BE2C (cell line): ENCODE measurements at regions not wholly inside any gene's neighbourhood (a gene's known extent, or its start where the extent isn't known, plus 50 kb on each side); places are given as distances from the start of the nearest gene placed in this dataset.

Experiments
- DNase-seq: peaks from one replicate; pipeline ENCODE4 v3.0.0-alpha.2; 2020
- H3K27me3 ChIP-seq: fragments of 250-450 bp; sonication (Bioruptor Pico); 2 replicates; pipeline ENCODE4 v1.5.1; 2020; ENCODE audit warnings: mild to moderate bottlenecking
- H3K36me3 ChIP-seq: fragments of 250-450 bp; sonication (Bioruptor Pico); 2 replicates; pipeline ENCODE4 v1.5.1; 2020; ENCODE audit warnings: mild to moderate bottlenecking
- H3K4me1 ChIP-seq: fragments of 250-450 bp; sonication (Bioruptor Pico); 2 replicates; pipeline ENCODE4 v1.5.1; 2020
- H3K4me3 ChIP-seq: 2 replicates; pipeline ENCODE4 v1.5.1; 2011; ENCODE audit warnings: low read depth, low read length
- H3K9me3 ChIP-seq: fragments of 250-450 bp; sonication (Bioruptor Pico); 2 replicates; pipeline ENCODE4 v1.5.1; 2020
- TF ChIP-seq, protein P1 (sequence below): IDR thresholded peaks from 2 replicates; pipeline ENCODE4 v1.5.1; 2012; ENCODE audit warnings: mild to moderate bottlenecking, low read depth, low read length

DNA sequence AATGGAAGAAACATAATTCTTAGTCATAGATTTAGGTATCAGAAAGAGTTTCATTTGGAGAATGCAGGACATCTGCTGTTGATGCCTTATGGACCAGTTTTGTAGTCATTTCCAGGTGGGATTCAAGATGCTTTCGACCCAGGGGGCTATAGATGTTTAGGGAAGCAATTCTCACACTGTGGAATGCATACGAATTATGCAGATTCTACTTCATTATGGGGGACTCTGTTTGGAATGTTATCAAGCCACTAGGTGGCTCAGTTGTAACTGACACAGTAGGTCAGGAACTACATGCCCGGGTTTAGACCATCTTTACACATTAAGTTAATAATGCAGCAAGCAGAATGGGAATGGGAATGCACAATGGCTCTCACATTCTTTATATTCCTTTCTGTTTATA is 1359.8 kb downstream of the ZPLD1 start:
- Histone ChIP-seq H3K36me3 (no peaks in the 10 kb centered on the region), H3K9me3 (no peaks in the 10 kb centered on the region), H3K4me3 (no peak overlapping the region), H3K4me1 (peaks cover 8% of the 10 kb centered on the region), H3K27me3 (no peaks in the 10 kb centered on the region)
- peak; percentile 18 for DNase-seq
- TF ChIP-seq, protein P1, sequence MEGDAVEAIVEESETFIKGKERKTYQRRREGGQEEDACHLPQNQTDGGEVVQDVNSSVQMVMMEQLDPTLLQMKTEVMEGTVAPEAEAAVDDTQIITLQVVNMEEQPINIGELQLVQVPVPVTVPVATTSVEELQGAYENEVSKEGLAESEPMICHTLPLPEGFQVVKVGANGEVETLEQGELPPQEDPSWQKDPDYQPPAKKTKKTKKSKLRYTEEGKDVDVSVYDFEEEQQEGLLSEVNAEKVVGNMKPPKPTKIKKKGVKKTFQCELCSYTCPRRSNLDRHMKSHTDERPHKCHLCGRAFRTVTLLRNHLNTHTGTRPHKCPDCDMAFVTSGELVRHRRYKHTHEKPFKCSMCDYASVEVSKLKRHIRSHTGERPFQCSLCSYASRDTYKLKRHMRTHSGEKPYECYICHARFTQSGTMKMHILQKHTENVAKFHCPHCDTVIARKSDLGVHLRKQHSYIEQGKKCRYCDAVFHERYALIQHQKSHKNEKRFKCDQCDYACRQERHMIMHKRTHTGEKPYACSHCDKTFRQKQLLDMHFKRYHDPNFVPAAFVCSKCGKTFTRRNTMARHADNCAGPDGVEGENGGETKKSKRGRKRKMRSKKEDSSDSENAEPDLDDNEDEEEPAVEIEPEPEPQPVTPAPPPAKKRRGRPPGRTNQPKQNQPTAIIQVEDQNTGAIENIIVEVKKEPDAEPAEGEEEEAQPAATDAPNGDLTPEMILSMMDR, result peak; percentile 74

DNA sequence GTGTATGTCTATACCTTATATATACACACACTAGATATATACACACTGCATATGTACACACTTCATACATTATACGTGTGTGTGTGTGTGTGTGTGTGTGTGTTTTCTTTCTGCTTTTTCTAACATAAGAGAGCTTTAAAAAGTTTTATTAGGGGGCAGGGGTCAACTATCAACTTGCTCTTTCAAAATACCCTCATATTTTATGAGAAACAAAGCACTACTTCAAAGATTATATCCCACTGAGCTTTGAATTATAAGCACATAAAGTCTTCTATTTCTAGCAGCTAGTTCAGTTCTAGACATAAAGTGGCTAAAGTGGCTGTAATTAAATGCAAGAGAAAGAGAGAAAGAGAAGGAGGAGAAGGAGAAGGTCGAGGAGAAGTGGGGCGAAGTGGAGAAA is 1361.3 kb downstream of the ZPLD1 start:
- Histone ChIP-seq H3K36me3 (no peaks in the 10 kb centered on the region), H3K4me3 (no peak overlapping the region)
- TF ChIP-seq, protein P1, result no peak

DNA sequence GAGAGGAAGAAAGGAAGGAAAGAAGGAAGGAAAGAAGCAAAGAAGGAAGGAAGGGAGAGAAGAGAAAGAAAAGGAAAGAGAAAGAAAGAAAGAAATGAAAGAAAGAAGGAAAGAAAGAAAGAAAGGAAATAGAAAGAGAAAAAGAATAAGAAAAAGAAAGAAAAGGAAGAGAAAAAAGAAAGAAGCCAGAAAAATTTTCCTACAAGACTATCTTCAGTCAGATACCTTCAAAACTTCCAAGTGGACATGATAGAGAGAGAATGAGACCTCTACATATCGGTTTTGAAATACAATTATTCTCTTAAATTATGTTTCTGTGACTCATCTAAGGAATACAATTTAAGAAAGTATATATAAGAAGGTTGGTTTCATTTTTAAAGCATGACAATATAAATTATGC is 1369.0 kb downstream of the ZPLD1 start:
- DNase-seq, result no peak
- TF ChIP-seq, protein P1, result no peak
- Histone ChIP-seq H3K27me3 (no peaks in the 10 kb centered on the region), H3K4me3 (no peak overlapping the region), H3K36me3 (no peaks in the 10 kb centered on the region), H3K4me1 (no peaks in the 10 kb centered on the region), H3K9me3 (no peaks in the 10 kb centered on the region)

More for the DNA sequence above, 1361.3 kb downstream of the ZPLD1 start:
- Histone ChIP-seq H3K9me3 (no peaks in the 10 kb centered on the region), H3K4me1 (peaks cover 8% of the 10 kb centered on the region), H3K27me3 (no peaks in the 10 kb centered on the region)
- no peak for DNase-seq

DNA sequence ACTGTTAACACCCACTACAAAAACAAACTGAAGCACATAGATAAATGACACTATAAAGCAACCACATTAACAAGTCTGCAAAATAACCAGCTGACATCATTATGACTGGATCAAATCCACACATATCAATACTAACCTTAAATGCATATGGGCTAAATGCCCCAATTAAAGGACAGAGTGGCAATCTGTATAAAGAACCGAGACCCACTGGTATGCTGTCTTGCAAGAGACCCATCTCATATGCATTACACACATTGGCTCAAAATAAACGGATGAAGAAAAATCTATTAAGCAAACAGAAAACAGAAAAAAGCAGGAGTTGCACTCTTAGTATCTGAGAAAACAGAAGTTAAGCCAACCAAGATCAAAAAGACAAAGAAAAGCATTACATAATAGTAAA is 1375.4 kb downstream of the ZPLD1 start:
- no peak for DNase-seq
- Histone ChIP-seq H3K9me3 (peaks cover 7% of the 10 kb centered on the region; the same call in 1 of the 2 replicates), H3K27me3 (no peaks in the 10 kb centered on the region), H3K4me3 (no peak overlapping the region), H3K4me1 (no peaks in the 10 kb centered on the region), H3K36me3 (no peaks in the 10 kb centered on the region)
- TF ChIP-seq, protein P1, result no peak

DNA sequence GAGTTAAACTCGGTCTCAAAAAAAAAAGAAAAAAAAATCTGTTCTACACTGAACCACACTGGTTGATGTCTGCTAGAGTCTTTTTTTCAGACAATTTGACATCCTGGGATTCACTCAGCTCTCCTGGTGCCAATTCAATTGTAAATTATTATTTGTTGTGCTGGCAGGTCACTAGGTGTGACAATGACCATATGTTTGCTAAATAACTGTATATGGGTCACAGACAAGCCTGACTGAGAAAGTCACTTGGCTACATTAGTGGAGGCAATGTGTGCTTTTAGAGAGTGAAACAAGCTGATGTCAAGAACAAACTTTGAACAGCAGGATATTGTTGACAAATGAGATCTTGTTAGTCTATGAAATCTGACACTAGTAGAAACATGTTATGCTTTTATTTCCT is 1379.1 kb downstream of the ZPLD1 start:
- H3K9me3 ChIP-seq, result peaks cover 7% of the 10 kb centered on the region; the same call in 1 of the 2 replicates
- no peaks in the 10 kb centered on the region for H3K4me1 ChIP-seq
- TF ChIP-seq, protein P1, result no peak
- no peaks in the 10 kb centered on the region for H3K27me3 ChIP-seq
- no peak overlapping the region for H3K4me3 ChIP-seq
- no peak for DNase-seq
- H3K36me3 ChIP-seq, result no peaks in the 10 kb centered on the region

DNA sequence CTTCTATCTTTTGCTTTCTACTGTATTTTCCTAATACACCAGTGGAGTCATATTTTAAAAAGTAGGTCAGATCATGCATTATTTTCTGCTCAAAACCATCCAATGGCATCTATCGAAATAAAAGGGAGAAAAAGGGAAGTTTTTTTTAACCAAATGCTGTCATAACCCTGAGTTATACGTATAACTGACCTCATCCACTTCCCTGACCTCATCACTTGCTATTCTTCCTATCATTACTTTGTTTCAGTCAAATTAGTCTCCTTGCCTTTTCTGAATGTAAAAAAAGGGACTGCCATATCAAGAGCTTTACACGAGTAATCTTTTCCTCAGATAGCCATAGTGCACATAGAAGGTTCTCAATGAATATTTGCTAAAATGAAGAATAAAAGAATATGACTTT is 1383.6 kb downstream of the ZPLD1 start:
- Histone ChIP-seq H3K27me3 (no peaks in the 10 kb centered on the region), H3K4me3 (no peak overlapping the region), H3K36me3 (no peaks in the 10 kb centered on the region), H3K4me1 (no peaks in the 10 kb centered on the region), H3K9me3 (no peaks in the 10 kb centered on the region)
- no peak for DNase-seq
- TF ChIP-seq, protein P1, result no peak
